ENCODE measurements at regions not wholly inside any gene's neighbourhood (a gene's known extent, or its start where the extent isn't known, plus 50 kb on each side); places are given as distances from the start of the nearest gene placed in this dataset.

GRCh38 chr2:34345030-34345429 lies 745.9 kb upstream of the FAM98A start:
- no peak for TF ChIP-seq CTCF (IDR thresholded peaks at IDR 0.05; ENCODE audit: control extremely low read depth in 1 of 3, insufficient read depth in 1 of 3, low read depth in 1 of 3, low read length in 3 of 3)
- no peak for TF ChIP-seq RFX5 (IDR thresholded peaks at IDR 0.05; ENCODE audit: borderline replicate concordance, low read depth, low read length)
- TF ChIP-seq KDM1A (IDR thresholded peaks at IDR 0.05; ENCODE audit: borderline replicate concordance, low read length), result no peak
- no peak for TF ChIP-seq MAFK (IDR thresholded peaks at IDR 0.05; ENCODE audit: low read depth, low read length)

Measured in H1 (cell line).